ENCODE measurements at regions not wholly inside any gene's neighbourhood (a gene's known extent, or its start where the extent isn't known, plus 50 kb on each side); places are given as distances from the start of the nearest gene placed in this dataset.

GRCh38 chr18:60831971-60832370, 459.4 kb upstream of the MC4R start:
- H3K27ac Mint-ChIP-seq, result no peak overlapping the region
- DNase-seq, result no peak
- CTCF ChIA-PET, result no interaction called here
- H3K9me3 Mint-ChIP-seq, result no peaks in the 10 kb centered on the region
- H3K36me3 Mint-ChIP-seq, result no peaks in the 10 kb centered on the region
- no peaks in the 10 kb centered on the region for H3K4me1 Mint-ChIP-seq
- H3K27me3 Mint-ChIP-seq, result no peaks in the 10 kb centered on the region
- H3K4me3 Mint-ChIP-seq, result no peak overlapping the region

GRCh38 chr18:60838677-60839076, 466.1 kb upstream of the MC4R start:
- Mint-ChIP-seq H3K27ac (no peak overlapping the region), H3K9me3 (peaks cover 10% of the 10 kb centered on the region), H3K27me3 (no peaks in the 10 kb centered on the region), H3K36me3 (no peaks in the 10 kb centered on the region), H3K4me3 (no peak overlapping the region), H3K4me1 (no peaks in the 10 kb centered on the region)
- no peak for DNase-seq
- CTCF ChIA-PET, result interaction anchor here (1.2 kb wide), 1 partner anchor 10 kb away, joined by 3 read pairs; no protein-coding TSS in a partner anchor

- Mint-ChIP-seq H3K27me3 (no peaks in the 10 kb centered on the region), H3K9me3 (peaks cover 17% of the 10 kb centered on the region), H3K36me3 (no peaks in the 10 kb centered on the region), H3K4me3 (no peak overlapping the region), H3K4me1 (no peaks in the 10 kb centered on the region), H3K27ac (no peak overlapping the region)
- DNase-seq, result no peak
- CTCF ChIA-PET, result no interaction called here
Observed at GRCh38 chr18:60846396-60846795, 473.8 kb upstream of the MC4R start.

- no peak overlapping the region for H3K27ac Mint-ChIP-seq
- no peaks in the 10 kb centered on the region for H3K4me1 Mint-ChIP-seq
- H3K4me3 Mint-ChIP-seq, result no peak overlapping the region
- H3K9me3 Mint-ChIP-seq, result peaks cover 11% of the 10 kb centered on the region
- DNase-seq, result no peak
- CTCF ChIA-PET, result no interaction called here
- no peaks in the 10 kb centered on the region for H3K36me3 Mint-ChIP-seq
- H3K27me3 Mint-ChIP-seq, result no peaks in the 10 kb centered on the region
Observed at GRCh38 chr18:60847517-60847916, 474.9 kb upstream of the MC4R start.

GRCh38 chr18:60861575-60861974, 471.7 kb upstream of the CDH20 start:
- H3K27ac Mint-ChIP-seq, result no peak overlapping the region
- DNase-seq, result no peak
- CTCF ChIA-PET, result no interaction called here
- no peaks in the 10 kb centered on the region for H3K27me3 Mint-ChIP-seq
- no peaks in the 10 kb centered on the region for H3K9me3 Mint-ChIP-seq
- no peaks in the 10 kb centered on the region for H3K4me1 Mint-ChIP-seq
- no peak overlapping the region for H3K4me3 Mint-ChIP-seq
- H3K36me3 Mint-ChIP-seq, result no peaks in the 10 kb centered on the region

GRCh38 chr18:60862988-60863387, 470.2 kb upstream of the CDH20 start:
- no peak overlapping the region for H3K4me3 Mint-ChIP-seq
- H3K27me3 Mint-ChIP-seq, result no peaks in the 10 kb centered on the region
- no peaks in the 10 kb centered on the region for H3K4me1 Mint-ChIP-seq
- CTCF ChIA-PET, result no interaction called here
- no peaks in the 10 kb centered on the region for H3K9me3 Mint-ChIP-seq
- no peak for DNase-seq
- H3K27ac Mint-ChIP-seq, result no peak overlapping the region
- no peaks in the 10 kb centered on the region for H3K36me3 Mint-ChIP-seq

GRCh38 chr18:60865801-60866200, 467.4 kb upstream of the CDH20 start:
- no peak overlapping the region for H3K4me3 Mint-ChIP-seq
- H3K36me3 Mint-ChIP-seq, result no peaks in the 10 kb centered on the region
- no peak for DNase-seq
- H3K27ac Mint-ChIP-seq, result no peak overlapping the region
- no peaks in the 10 kb centered on the region for H3K27me3 Mint-ChIP-seq
- CTCF ChIA-PET, result no interaction called here
- H3K9me3 Mint-ChIP-seq, result no peaks in the 10 kb centered on the region
- no peaks in the 10 kb centered on the region for H3K4me1 Mint-ChIP-seq

- Mint-ChIP-seq H3K27me3 (no peaks in the 10 kb centered on the region), H3K27ac (no peak overlapping the region), H3K9me3 (peaks cover 3% of the 10 kb centered on the region), H3K4me1 (no peaks in the 10 kb centered on the region), H3K4me3 (no peak overlapping the region), H3K36me3 (no peaks in the 10 kb centered on the region)
- no peak for DNase-seq
- CTCF ChIA-PET, result no interaction called here
Observed at GRCh38 chr18:60870261-60871153, 462.7 kb upstream of the CDH20 start.

GRCh38 chr18:60872434-60872833, 460.8 kb upstream of the CDH20 start:
- Mint-ChIP-seq H3K27me3 (no peaks in the 10 kb centered on the region), H3K36me3 (no peaks in the 10 kb centered on the region), H3K9me3 (peaks cover 3% of the 10 kb centered on the region), H3K4me3 (no peak overlapping the region), H3K27ac (no peak overlapping the region), H3K4me1 (no peaks in the 10 kb centered on the region)
- DNase-seq, result no peak
- CTCF ChIA-PET, result interaction anchor here (0.7 kb wide), 1 partner anchor 360 kb away, joined by 3 read pairs; no protein-coding TSS in a partner anchor

- DNase-seq, result no peak
- CTCF ChIA-PET, result no interaction called here
Observed at GRCh38 chr18:60873708-60874107, 459.5 kb upstream of the CDH20 start.

GRCh38 chr18:60875957-60876507, 457.2 kb upstream of the CDH20 start:
- no peaks in the 10 kb centered on the region for H3K4me1 Mint-ChIP-seq
- H3K27me3 Mint-ChIP-seq, result no peaks in the 10 kb centered on the region
- H3K4me3 Mint-ChIP-seq, result no peak overlapping the region
- no peaks in the 10 kb centered on the region for H3K36me3 Mint-ChIP-seq
- peaks cover 9% of the 10 kb centered on the region for H3K9me3 Mint-ChIP-seq
- DNase-seq, result no peak
- CTCF ChIA-PET, result no interaction called here
- no peak overlapping the region for H3K27ac Mint-ChIP-seq

More at GRCh38 chr18:60873708-60874107, 459.5 kb upstream of the CDH20 start:
- H3K27ac Mint-ChIP-seq, result no peak overlapping the region
- no peak overlapping the region for H3K4me3 Mint-ChIP-seq
- H3K9me3 Mint-ChIP-seq, result peaks cover 5% of the 10 kb centered on the region
- no peaks in the 10 kb centered on the region for H3K36me3 Mint-ChIP-seq
- H3K27me3 Mint-ChIP-seq, result no peaks in the 10 kb centered on the region
- H3K4me1 Mint-ChIP-seq, result no peaks in the 10 kb centered on the region

- H3K4me1 Mint-ChIP-seq, result no peaks in the 10 kb centered on the region
- H3K27ac Mint-ChIP-seq, result no peak overlapping the region
- CTCF ChIA-PET, result no interaction called here
- H3K4me3 Mint-ChIP-seq, result no peak overlapping the region
- H3K9me3 Mint-ChIP-seq, result peaks cover 6% of the 10 kb centered on the region
- H3K36me3 Mint-ChIP-seq, result no peaks in the 10 kb centered on the region
- no peaks in the 10 kb centered on the region for H3K27me3 Mint-ChIP-seq
- no peak for DNase-seq
Observed at GRCh38 chr18:60880184-60880583, 453.0 kb upstream of the CDH20 start.

- Mint-ChIP-seq H3K27me3 (no peaks in the 10 kb centered on the region), H3K27ac (no peak overlapping the region), H3K4me1 (no peaks in the 10 kb centered on the region), H3K36me3 (no peaks in the 10 kb centered on the region), H3K4me3 (no peak overlapping the region), H3K9me3 (peaks cover 4% of the 10 kb centered on the region)
- DNase-seq, result no peak
- CTCF ChIA-PET, result interaction anchor here (0.6 kb wide), 1 partner anchor 34 kb away, joined by 3 read pairs; no protein-coding TSS in a partner anchor
Observed at GRCh38 chr18:60883587-60883986, 449.6 kb upstream of the CDH20 start.

- no peak overlapping the region for H3K4me3 Mint-ChIP-seq
- H3K27me3 Mint-ChIP-seq, result no peaks in the 10 kb centered on the region
- no peaks in the 10 kb centered on the region for H3K4me1 Mint-ChIP-seq
- H3K9me3 Mint-ChIP-seq, result peaks cover 2% of the 10 kb centered on the region
- CTCF ChIA-PET, result no interaction called here
- H3K27ac Mint-ChIP-seq, result no peak overlapping the region
- no peaks in the 10 kb centered on the region for H3K36me3 Mint-ChIP-seq
- DNase-seq, result no peak
Observed at GRCh38 chr18:60888071-60888624, 445.1 kb upstream of the CDH20 start.

- H3K27ac Mint-ChIP-seq, result no peak overlapping the region
- H3K27me3 Mint-ChIP-seq, result no peaks in the 10 kb centered on the region
- CTCF ChIA-PET, result no interaction called here
- no peak overlapping the region for H3K4me3 Mint-ChIP-seq
- H3K9me3 Mint-ChIP-seq, result peaks cover 2% of the 10 kb centered on the region
- no peaks in the 10 kb centered on the region for H3K36me3 Mint-ChIP-seq
- H3K4me1 Mint-ChIP-seq, result no peaks in the 10 kb centered on the region
- no peak for DNase-seq
Observed at GRCh38 chr18:60889442-60889841, 443.8 kb upstream of the CDH20 start.

Data from activated naive CD4-positive, alpha-beta T cell treated with anti-CD3 and anti-CD28 coated beads, Interleukin-2, amount 10 ng/mL, durations not matched to agents 7 days and 5 days (primary cell).